Fibroblast of pulmonary artery (primary cell): ENCODE measurements at regions not wholly inside any gene's neighbourhood (a gene's known extent, or its start where the extent isn't known, plus 50 kb on each side); places are given as distances from the start of the nearest gene placed in this dataset.

Experiments
- DNase-seq: peaks from one replicate; pipeline ENCODE4 v3.0.0-alpha.2; 2010; ENCODE audit warnings: low read depth
- H3K4me3 ChIP-seq: replicated peaks from 2 replicates; pipeline ENCODE4 v1.5.1; 2011; ENCODE audit warnings: low read depth, mild to moderate bottlenecking, control low read depth, low read length, moderate library complexity
- CTCF ChIP-seq: IDR thresholded peaks from 2 replicates; pipeline ENCODE4 v1.5.1; 2011; ENCODE audit warnings: mild to moderate bottlenecking, control low read depth, low read length, inconsistent platforms; ENCODE audit errors: missing control alignments

GRCh38 chr22:49630448-49630946 lies 197.2 kb downstream of the BRD1 start:
- TF ChIP-seq CTCF = no peak
- no peak for DNase-seq
- no peak overlapping the region for H3K4me3 ChIP-seq

GRCh38 chr22:49629586-49630447 lies 197.9 kb downstream of the BRD1 start:
- H3K4me3 ChIP-seq = no peak overlapping the region
- no peak for DNase-seq
- no peak for TF ChIP-seq CTCF

GRCh38 chr22:49629261-49629570 lies 198.5 kb downstream of the BRD1 start:
- DNase-seq = no peak
- no peak overlapping the region for H3K4me3 ChIP-seq
- TF ChIP-seq CTCF = no peak

GRCh38 chr22:49628391-49629260 lies 199.0 kb downstream of the BRD1 start:
- DNase-seq = no peak
- no peak for TF ChIP-seq CTCF
- H3K4me3 ChIP-seq = no peak overlapping the region

- TF ChIP-seq CTCF = no peak
- no peak overlapping the region for H3K4me3 ChIP-seq
- DNase-seq = no peak
These were observed 200.2 kb downstream of the BRD1 start for GRCh38 chr22:49627217-49628181.
